HG02763 (cell line): ENCODE measurements at regions not wholly inside any gene's neighbourhood (a gene's known extent, or its start where the extent isn't known, plus 50 kb on each side); places are given as distances from the start of the nearest gene placed in this dataset.

Source experiments
- ATAC-seq: cut with Tn5 transposase; IDR thresholded peaks from one replicate; pipeline ENCODE4 v1.9.1; 2021; ENCODE audit warnings: mild to moderate bottlenecking, moderate library complexity; ENCODE audit not compliant: unreplicated experiment

DNA sequence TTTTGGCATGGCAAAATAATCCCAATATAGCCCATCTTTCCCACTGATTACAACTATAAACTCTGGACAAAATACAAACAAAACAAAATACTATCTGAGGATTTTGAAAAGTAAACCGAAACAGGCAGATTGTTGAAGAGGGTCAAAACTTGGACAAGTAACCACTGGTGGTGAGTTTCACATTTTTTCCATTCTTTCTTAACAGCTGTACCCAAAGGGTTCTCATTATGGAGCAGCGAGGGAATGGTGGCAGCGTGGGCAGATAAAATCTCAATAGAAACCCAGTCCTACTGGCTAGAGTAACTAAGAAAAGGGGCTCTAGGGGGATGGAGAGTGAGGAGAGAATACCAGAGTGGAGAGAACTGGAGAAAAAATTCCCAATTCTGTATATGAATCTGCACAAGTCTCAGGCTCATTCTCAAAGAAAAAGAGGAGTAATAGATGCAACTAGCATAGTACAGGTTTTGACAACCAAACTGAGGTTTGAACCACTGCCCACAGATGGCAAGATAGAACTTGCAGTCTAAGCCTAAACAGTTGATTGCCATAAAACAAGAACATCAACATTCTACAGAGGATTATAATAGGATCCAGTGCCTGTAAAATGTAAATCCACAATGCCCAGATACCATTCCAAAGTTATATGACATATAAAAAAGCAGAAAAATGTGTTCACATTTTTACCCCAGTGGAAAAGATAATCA is 284.5 kb downstream of the KCNRG start:
- ATAC-seq: no peak

DNA sequence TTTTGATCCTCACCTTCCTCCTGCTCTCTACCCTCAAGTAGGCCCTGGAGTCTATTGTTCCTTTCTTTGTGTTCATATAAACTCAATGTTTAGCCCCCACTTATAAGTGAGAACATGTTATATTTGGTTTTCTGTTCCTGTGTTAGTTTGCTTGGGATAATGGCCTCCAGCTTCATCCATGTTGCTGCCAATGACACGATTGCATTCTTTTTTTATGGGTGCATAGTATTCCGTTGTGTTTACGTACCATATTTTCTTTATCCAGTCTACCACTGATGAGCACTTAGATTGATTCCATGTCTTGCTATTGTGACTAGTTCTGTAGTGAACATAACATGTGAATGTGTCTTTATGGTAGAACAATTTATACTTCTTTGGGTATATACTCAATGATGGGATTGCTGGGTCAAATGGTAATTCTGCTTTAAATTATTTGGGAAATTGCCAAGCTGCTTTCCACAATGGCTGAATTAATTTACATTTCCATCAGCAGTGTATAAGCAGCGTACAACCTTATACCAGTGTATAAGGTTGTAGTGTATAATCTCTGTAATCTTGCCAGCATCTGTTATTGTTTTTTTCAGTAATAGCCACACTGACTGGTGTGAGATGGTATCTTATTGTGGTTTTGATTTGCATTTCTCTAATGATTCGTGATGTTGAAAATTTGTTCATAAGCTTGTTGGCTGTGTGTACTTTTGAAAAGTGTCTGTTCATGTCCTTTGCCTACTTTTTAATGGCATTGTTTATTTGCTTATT is 288.9 kb downstream of the KCNRG start:
- no peak for ATAC-seq

DNA sequence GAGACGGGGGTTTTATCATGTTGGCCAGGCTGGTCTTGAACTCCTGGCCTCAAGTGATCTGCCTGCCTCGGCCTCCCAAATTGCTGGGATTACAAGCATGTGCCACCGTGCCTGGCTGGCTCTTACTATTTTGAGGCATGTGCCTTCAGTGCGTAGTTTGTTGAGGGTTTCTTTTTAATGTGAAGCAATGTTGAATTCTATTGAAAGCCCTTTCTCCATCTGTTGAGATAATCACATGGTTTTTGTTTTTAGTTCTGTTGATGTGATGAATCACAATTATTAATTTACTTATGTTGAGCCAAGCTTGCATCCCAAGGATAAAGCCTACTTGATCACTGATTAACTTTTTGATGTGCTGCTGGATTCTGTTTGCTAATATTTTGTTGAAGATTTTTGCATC is 290.9 kb downstream of the KCNRG start:
- no peak for ATAC-seq

DNA sequence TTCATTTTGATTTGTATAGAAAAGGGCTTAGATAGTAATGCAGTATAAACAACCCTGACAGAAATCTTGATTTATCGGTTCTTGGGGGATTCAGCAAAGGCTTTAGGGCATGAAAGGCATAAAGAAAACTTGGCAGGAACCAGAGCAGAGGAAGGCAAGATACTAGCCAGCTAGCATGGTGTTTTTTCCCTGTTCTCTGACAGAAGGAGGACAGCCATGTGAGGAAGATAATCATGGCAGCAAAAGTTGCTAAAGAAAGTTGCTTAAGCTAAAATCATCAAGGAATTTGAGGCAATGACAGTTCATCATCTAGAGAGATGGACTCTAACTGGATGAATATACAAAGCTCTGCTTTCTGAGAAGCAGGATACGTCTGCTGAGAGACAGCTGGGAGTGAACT is 294.1 kb downstream of the KCNRG start:
- no peak for ATAC-seq

DNA sequence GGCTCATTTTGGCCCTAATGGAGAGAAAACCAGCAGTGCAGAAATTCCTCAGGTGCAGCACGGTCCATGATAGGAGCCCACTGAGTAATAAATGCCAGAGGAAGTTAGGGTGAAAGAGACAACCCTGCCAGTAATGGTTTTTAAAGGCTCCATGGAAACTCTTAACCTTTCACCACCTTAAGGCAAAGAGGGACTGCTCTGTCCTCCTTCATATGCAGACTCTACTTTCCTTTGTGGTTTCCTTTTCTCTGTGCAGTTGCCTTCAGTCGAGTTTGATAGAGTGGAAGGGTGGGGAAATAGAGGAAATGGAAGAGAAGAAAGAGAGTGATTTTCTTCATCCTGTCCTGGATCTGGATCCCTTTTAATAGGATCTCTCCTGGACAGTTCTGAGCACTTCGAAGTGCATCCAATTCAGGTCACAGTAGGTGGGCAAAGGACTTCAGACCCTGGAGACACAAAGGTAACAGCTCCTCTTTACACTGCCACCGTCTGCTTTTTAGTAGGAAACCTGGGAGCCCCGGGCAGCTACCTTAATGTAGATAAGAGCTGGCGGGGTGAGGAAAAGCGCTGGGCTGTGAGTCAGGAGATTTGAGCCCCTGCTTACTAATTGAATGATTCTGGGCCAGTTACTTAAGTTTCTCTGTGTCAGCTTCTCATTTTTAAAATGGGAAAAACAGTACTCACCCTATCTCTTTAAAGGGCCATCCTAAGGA is 294.8 kb downstream of the KCNRG start:
- no peak for ATAC-seq

DNA sequence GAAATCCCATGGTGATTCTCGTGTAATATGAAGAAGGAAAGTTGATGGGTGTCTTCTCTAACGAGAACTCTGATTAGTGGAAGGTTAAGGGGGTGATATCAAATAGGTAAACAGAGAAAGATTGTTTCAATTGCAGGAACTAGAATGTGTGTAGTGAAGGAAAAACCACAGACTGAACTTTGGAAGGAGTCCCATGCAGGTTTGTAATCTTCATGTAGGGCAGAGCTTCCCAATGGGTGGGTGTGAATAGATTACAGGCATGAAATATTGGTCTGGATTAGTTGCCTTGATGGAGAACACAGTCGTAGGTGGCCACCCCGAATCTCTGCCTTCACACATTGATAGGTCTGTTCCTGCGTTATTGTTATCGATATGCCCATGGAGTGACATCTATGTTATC is 295.5 kb downstream of the KCNRG start:
- no peak for ATAC-seq

DNA sequence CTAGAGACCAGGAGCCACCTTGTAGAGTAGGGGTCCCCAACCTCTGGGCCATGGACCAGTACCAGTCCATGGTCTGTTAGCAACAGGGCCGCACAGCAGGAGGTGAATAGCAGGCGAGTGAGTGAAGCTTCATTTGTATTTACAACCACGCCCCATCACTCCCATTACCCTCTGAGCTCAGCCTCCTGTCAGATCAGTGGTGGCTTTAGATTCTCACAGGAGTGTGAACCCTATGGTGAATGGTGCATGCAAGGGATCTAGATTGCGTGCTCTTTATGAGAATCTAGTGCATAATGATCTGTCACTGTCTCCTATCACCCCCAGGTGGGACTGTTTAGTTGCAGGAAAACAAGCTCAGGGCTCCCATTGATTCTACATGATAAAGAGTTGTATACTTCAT is 303.6 kb downstream of the KCNRG start:
- no peak for ATAC-seq

DNA sequence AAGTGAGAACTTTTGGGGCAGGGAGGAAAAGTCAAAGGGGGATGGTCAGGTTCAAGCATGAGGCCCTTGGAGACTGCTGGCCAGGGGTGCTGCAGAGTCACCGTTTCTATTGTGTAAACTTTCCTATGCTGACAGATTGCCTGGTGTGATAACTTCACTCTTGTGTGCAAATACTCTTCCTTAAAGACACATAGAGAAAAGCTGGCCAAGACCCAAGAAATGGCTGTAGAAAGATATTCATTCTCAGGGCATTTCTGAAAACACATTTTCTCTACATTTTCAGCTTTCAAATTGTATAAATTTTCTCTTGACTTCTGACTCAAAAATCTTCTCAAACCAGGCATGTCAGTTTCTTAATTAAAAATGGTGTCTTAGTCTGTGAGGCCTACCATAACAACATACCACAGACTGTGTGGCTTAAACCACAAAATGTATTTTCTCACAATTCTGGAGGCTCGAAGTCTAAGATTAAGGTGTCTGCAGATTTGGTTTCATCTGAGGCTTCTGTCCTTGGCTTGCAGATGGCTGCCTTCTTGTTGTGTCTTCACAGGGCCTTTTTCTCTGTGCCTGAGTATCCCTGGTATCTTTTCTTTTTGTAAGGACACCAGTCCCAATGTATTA is 304.5 kb downstream of the KCNRG start:
- no peak for ATAC-seq

DNA sequence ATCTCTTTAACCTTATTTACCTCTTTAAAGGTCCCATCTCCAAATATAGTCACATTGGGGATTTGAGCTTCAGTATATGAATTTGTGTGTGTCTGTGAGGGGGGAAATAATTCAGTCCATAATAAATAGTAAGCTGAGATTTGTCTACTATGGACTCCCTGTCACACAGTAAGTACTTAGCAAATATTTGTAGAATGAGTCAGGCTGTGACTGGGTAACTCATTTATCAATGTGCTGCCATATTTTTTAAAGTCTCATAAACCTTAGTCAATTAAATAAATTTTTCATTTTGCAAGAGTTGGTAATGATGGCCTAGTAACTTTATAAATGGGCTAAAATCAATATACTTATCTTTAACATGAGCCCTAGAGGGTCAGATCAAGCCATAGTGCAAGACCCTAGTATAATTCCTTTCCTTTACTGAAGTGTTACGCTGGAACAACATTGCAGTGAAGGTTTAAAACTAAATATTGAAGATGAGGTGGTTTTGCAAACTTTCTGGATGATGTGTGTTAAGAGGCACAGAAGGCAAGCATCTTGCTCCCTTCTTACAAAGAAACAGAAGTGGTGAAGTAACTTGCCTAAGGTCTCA is 305.1 kb downstream of the KCNRG start:
- no peak for ATAC-seq

DNA sequence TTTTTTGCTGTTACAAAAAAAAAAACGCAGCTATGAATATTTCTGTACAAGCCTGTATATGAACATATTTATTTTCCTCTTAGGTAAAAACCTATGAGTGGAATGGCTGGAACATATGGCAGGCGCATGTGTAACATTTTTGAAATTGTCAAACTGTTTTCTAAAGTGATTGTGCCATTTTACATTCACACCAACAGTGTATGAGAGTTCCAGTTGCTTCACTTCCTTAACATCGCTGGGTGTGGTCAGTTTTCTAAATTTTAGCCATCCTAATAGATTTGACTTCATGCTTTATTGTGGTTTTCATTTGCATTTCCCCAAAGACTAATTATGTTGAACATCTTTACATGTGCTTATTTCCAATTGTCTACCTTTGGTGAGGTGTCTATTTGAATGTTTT is 306.8 kb downstream of the KCNRG start:
- ATAC-seq: no peak

DNA sequence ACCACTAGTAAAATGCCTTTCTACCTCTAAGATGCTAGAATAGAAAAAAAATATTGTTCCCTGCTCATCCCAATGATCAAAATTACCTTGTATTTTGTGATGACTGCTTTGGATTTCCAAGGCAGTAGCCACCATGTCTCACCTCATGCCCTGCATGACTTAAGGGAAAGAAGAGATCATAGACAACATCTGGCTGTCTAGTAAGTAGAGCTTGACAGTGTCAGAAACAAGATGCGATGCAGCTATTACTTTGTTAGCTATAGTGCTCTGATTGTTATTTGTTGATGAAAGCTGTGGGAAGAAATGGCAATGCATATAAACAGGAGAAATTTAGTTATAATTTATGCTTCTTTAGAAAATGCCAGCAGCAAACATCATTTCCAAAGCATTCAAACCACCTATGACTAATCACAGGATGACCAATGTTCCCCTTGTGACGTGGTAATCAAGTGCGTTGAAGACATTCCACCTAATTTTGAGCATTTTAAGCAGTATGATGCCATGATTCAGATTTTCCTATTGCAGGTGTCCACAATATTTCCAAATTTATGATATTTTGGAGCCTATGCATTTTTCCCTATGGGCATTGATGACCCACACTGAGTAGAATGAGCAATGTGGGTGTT is 308.3 kb downstream of the KCNRG start:
- ATAC-seq: no peak

DNA sequence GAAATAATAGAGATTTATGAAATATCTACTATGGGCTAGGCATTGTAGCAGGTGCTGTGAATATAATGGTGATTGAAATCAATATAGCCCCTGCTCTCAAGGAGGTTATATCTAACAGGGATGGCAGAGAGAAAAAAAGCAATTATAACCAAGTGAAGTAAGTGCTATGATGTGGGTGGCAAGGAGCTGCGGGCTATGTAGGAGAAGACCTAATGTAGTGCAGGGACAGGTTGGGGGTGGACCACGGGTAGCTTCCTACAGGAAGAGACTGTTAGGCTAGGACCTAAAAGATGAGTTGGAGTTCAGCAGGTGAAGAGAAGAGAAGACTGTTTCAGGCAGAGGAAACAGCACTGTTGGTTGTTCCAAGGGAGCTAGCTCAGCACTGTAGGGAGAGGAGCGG is 311.0 kb downstream of the KCNRG start:
- no peak for ATAC-seq

DNA sequence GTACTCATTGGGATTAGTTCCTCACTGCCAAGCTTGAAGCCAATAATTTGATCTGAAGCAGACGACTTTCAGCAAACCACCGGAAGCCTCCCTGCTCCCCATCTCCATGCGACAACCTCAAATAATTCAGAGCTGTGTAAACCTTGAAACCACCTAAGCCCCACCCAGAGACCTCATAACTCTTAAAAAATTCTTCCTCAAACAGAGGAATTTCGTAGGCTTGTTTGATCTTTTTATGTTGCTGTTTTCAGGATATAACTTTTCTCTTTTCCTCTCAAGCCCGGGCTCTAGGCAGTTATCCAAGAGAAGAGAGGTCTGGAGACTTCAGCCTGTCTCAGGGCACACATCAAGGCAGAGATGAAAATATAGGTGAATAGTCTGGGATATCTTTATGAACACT is 311.6 kb downstream of the KCNRG start:
- no peak for ATAC-seq

DNA sequence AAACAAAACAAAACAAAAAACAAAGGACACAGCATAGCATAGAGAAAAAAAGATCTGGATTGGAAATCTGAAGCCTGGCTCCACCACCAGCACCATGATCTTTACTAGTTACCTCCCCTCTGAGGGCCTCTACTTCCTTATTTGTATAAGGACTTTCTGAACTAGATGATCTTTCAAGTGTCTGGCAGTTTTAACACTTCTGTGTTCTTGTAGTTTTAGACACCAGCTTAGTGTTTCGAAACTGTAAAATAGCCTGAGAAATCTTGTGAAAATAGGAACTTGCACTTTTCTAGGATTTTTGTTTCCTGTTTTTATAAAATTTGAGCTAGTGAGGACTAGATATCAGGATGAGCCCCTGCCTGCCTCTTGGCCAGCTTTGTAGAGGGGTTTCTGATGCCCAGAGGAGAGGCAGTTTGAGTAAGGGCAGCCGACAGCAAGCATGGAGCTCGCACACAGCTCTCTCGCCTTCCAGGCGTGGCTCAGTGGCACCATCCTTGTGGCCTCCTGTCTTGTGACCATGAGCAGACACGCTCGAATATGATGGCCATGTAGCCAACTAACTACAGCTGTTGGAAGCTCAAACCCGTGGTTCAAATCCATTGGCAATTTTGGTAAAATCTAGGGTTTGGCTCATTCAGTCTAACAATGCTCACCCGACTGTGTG is 319.0 kb downstream of the KCNRG start:
- no peak for ATAC-seq

DNA sequence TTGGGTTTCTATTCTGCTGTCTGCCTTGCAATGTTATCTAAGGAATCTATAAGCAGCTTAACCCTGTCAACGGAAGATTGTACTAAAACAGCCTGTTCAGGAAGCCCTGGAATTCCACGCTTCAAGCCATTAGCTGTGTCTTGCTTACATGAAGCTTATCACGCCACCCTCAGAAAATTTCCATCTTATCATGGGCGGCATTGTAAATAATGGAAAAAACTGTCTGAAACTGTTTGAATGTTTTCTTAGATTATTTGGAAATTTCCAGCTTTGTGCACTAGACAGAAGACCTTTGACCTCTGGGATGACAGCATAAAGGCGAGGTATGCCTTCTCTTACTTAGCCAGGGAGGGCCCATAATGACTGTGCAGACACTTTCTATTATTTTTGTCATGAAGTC is 319.7 kb downstream of the KCNRG start:
- no peak for ATAC-seq

DNA sequence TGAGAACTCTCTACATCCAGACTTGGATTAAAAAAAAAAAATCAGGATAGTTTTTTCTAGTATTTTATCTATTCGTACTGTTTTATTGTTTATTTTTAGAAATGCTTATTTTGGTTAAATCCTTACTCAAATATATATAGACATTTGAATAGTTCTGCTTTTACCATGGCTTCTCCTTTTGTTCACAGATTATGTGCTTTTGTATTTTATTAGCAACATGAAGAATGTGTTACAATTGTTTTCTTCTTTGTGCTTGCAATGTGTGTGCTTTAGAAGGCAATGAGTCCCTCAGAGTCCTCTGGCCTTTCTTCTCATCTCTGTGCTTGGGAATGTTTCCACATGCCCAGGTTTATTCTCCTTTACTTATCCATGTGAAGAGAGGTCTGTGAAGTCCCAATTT is 324.0 kb downstream of the KCNRG start:
- ATAC-seq: no peak

DNA sequence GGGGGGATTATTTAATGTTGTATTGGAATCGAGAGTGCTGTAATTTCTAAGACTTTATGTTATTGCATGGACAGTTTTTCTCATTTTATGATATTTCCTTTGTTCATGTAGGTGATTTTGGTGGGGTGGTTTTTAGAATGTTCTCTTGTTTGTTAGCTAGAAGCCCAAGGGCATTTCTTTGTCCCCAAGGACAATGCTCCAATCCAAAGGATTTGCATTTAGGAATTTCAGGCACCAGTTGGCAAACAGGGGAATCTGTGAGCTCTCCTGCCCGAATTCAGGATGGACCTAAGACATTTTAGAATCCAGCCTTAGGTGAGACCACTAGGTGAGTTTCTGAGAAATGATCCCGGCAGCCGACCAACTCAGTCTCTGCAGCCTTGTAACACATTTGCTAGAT is 324.9 kb downstream of the KCNRG start:
- no peak for ATAC-seq

DNA sequence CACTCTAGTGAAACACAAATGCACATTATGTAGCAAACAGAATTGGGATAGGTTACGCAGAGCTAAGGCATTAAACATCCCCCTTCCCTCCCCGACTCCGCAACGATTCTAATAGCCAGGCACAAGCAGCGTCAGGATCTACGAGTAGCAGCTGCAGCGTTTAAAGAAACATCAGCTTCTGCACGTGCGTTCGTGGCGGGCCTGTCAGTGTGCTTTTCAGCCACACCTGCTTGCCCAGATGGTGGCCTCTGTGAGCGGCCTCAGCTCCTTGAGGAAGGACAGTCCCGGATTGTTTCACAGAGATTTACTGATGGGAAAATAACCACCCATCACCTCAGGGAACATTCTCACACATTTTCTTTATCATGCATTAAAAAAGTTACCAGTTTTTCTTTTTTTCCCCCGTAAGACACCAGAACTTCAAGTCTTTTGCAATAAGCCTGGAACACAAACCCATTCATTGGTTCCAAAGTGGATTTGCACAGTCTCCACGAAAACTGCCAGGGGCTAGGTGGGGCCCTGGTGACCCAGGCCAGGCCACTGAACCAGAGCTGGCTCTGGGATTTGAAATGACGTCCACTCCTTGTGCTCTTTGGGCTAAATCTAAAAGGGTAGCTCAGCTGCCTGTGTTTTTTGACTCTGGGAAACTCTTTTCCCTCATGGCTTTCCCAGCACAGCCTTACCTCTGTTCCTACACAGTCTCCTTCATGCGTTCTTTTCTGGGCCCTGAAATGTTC is 325.5 kb downstream of the KCNRG start:
- no peak for ATAC-seq

DNA sequence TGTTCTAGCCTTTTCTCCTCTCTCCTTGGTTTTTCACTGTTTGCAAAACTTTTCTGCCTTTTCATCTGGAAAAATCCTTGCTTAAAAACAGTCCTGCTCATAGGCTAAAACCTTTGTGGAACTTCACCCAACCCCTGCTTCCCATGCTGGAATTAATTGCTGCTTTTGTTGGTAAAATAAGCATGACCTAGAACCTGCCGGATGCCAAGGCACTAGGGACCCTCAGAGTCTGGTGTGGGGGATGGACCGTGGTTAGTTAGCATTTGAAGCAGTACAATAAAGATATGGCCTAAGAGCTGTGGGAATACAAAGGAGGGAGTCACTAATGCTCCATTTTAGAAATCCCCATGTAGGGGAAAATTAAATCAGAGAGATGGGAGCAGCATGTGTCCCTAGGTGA is 326.3 kb downstream of the KCNRG start:
- ATAC-seq: no peak

DNA sequence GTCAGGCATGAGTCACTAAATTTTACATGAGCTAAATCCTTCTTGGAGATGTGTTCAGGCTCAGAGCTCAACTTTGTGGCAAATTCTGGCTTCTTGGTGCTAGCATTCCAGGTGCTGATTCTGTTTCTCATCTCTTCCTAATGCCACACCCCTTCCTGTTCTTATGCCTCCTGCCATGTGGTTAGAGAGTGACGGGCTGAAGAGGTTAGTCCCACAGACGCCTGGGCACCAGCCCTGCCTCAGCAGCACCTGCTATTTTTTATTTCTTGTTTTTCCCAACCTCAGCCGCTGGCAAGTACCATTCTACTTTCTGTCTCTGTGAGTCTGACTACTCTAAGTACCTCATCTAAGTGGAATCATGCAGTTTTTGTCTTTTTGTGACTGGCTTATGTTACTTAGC is 329.5 kb downstream of the KCNRG start:
- no peak for ATAC-seq
